ENCODE measurements at regions not wholly inside any gene's neighbourhood (a gene's known extent, or its start where the extent isn't known, plus 50 kb on each side); places are given as distances from the start of the nearest gene placed in this dataset.

DNA sequence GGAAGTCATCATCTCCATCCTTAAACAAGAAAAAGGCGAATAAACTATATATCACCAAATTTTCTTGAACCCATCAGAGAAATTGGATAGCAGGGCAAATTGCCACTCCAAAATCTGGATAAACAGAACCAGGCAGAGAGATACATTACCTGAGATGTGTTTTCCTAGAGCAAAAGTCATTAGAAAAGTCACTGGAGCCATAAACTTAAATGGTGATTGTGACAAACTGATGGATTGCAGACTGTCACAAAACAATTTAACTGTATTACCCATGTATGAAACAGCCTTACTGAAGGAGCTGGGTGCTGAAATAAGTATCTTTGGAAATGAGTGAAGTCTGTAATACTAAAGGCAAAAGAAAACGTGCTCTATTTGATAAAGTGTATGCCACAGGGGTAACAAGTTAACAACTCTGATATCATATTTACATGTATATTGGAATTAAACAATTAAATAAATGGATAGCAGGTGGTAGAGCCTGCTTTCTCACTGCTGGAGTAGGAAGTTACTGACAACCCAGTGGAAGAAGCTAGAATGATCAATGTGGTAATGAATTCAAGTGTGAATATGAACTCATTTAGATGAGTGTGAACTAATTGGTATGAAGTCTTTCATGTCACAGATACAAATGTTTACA is 186.9 kb downstream of the LMBRD1 start:
- TF ChIP-seq, protein P1, sequence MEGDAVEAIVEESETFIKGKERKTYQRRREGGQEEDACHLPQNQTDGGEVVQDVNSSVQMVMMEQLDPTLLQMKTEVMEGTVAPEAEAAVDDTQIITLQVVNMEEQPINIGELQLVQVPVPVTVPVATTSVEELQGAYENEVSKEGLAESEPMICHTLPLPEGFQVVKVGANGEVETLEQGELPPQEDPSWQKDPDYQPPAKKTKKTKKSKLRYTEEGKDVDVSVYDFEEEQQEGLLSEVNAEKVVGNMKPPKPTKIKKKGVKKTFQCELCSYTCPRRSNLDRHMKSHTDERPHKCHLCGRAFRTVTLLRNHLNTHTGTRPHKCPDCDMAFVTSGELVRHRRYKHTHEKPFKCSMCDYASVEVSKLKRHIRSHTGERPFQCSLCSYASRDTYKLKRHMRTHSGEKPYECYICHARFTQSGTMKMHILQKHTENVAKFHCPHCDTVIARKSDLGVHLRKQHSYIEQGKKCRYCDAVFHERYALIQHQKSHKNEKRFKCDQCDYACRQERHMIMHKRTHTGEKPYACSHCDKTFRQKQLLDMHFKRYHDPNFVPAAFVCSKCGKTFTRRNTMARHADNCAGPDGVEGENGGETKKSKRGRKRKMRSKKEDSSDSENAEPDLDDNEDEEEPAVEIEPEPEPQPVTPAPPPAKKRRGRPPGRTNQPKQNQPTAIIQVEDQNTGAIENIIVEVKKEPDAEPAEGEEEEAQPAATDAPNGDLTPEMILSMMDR (IDR thresholded peaks at IDR 0.05; ENCODE audit: extremely low read depth in 1 of 2, insufficient read depth in 1 of 2, low read depth in 1 of 2, low read length in 2 of 2) = no peak
- TF ChIP-seq POLR2AphosphoS5 (IDR thresholded peaks at IDR 0.05; ENCODE audit: insufficient read depth, low read depth, low read length) = no peak
- TF ChIP-seq EZH2 (IDR thresholded peaks at IDR 0.05; ENCODE audit: borderline replicate concordance, low read depth, low read length, severe bottlenecking) = no peak
- TF ChIP-seq POLR2A (IDR thresholded peaks at IDR 0.05; ENCODE audit: low read depth, low read length) = no peak
